Dedifferentiated amniotic fluid mesenchymal stem cell (primary cell): ENCODE measurements at regions not wholly inside any gene's neighbourhood (a gene's known extent, or its start where the extent isn't known, plus 50 kb on each side); places are given as distances from the start of the nearest gene placed in this dataset.

Experiments
- DNase-seq: peaks from one replicate; pipeline ENCODE4 v3.0.0-alpha.2; 2016; ENCODE audit errors: extremely low spot score

DNA sequence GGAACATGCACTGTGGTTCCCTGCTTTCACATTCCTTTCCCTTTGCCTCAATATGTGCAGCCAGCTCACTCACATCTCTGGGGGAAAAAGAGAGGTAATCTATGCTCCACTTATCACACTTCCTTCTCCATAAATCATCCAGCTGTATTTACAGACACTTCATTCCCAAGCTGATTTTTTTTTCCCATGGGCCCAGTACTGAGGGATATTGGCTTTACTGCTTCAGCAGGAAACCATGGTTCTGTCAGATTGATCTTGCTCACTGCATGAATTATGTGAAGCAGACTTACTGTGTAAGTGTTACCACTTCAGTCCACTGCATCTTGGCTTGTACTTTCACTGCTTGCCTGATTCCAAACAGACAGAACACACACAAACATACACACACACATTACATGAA, 555.6 kb downstream of the CCER1 start:
- no peak for DNase-seq

DNA sequence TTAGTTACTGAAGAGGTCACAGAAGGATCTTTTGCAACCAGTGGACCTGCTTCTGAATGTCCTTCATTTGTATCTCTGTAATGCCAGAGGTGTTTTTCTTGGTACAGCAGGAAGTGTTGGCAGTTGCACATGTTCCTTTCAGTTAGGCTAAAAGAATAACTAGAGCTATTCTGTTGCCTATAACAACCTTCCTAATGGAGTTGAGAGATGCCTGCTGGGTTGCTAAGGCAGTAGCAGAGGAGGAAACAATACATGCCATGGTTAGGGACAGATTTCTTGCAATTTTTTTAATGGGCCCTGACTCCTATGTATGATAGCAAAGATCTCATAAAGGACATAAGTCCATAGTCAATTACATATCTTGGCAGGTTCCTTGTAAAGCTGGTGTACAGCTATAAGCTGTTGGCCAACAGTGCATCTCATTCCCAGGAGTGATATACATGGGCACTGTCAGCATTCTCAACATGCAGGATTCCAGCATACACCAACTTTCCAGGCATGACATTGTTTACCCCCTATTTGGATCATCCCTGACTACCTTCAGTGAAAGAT, 556.6 kb downstream of the CCER1 start:
- no peak for DNase-seq

DNA sequence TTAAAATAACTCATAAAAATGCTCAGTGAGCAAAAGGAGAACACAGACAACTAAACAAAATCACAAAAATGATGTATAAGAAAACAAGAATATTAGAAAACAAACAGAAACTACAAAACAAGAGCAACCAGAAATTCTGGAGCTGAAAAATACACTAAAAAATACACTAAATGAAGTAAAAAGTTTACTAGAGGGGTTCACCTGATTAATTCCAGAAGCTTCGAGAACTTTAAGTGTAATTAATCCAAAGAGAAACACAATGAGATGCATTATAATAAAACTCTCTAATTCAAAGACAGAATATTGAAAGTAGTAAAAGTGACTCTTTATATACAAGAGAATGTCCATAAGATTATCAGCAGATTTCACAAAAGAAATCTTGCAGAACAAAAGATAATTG, 558.4 kb downstream of the CCER1 start:
- no peak for DNase-seq

DNA sequence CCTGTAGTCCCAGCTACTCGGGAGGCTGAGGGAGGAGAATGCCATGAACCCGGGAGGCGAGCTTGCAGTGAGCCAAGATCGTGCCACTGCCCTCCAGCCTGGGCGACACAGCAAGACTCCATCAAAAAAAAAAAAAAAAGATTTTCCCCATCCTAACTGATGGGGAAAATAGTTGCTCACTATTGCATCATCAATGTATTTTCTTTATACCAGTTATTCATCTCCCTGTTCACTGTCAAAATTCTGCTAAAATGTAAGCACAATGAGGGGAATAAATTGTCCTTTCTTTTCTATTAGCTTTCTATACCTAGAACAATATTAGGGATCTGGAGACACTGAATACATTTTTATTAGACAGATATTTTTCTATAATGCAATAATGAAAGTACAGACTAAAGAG, 561.3 kb downstream of the CCER1 start:
- DNase-seq = no peak

DNA sequence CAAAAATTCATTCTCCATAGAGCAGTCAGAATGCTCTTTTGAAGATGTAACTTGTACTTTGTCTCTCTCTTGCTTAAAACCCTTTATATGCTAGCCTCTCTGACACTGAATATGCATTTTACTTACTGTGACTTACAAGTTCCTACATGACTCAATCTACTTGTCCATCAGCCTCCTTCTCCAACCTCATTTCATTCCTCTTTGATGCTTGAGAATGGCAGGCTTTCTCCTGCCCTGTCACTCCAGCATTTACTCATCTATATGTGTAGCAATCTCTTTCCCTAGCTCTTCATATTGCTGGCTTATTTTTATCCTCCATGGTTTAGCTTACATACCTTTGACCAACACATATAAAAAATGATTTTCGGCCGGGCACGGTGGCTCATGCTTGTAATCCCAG, 561.9 kb downstream of the CCER1 start:
- DNase-seq = no peak

DNA sequence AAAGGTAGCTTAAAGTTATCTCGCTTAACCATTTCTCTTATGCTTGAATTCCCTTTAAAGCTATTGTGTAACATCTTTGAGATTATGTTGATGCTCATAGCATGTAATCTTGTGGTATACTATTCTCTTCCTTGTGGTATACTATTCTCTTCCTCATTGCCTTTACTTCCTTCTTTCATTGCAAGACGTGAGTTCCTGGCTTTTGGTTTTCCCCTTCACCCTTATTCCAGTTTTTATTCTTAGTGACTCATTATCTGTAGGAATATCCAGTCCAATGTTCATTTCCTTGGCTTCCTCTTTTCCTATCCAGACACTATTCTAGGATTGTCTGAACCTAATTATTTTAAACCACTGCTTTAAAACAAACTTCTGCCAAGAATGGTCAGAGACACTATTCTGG, 564.0 kb downstream of the CCER1 start:
- DNase-seq = no peak

DNA sequence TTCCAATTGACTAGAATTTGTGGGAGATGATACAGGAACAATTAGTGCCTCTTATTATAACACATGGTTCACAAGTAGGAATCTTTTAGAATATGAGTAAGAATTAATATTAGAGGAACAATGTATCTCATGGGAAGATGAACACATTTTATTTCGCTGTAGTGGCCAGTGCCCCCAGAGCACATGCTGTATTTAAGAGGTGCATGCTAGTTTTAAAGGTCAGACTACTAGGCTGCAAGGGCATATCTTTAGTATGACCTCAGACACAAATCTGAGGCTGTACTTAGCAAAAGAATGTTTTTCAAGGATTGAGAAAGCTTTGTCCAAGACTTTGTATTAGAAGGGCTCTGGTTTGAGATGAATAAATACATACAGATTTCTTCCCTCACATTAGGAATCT, 586.9 kb downstream of the CCER1 start:
- DNase-seq = no peak

DNA sequence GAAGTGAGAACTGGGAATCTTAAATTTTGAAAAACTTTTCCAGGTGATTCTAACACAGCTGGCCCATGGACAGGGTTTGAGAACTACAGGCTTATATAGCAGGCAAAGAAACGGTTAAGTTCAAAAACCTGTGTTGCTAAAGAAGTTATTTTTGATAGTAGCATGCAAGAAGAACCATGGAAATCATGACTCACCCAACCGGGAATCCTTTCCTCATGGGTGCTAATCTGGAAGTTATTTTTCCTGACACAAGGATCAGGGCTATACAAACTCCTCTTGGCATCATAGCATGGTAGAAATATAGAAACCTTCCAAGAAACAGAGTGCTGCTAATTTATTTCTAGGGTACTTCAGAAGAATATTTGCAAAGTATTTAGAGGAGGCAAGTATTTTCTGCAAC, 588.7 kb downstream of the CCER1 start:
- peak; percentile 43 for DNase-seq

DNA sequence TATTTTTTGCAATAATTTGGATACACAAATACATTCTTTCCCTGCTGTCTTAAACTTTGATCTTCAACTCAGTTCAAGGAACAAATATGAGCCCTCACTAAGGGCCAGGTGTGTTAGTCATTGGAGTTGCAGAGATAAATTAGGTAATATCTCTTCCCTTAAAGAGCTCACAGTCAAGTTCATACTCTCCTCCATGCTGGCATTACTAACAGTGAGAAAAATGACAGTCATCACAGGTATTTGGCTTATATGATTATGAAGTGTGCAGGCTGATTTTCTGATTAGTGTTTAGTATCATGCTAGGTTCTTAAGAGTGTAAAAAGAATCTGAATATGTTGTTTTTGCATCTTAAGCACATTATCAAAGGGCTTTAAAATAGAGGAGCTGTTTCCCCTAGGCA, 594.7 kb downstream of the CCER1 start:
- no peak for DNase-seq

DNA sequence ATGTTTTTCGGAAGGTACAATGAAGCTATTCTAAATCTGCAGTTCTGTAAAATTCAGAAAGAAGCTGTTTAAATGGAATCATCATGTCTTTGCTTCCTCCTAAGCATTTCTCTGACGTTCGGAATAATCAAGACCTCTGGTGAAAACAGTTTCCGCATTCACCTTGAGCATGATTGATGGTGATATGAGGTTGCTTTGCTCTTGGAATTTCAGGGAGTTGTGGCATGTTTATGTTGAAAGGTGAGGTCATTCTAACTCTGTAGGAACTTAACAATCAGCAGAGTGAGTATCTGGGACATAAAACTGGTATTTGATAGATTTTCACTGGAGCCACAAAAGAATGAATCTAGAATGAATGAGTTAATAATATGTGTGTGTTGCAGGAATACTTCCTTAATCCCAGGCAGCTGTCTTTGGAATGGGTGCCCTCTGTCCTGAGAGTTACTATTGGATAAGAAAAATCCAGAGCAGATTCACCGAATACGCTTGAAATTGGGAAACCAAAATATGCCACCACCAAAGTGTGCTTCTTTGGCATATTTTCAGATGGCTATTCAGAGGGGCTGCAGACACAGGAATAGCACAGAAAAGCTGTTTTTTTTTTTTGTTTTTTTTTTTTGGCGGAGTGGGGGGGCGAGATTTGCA, 599.1 kb downstream of the CCER1 start:
- DNase-seq = no peak

DNA sequence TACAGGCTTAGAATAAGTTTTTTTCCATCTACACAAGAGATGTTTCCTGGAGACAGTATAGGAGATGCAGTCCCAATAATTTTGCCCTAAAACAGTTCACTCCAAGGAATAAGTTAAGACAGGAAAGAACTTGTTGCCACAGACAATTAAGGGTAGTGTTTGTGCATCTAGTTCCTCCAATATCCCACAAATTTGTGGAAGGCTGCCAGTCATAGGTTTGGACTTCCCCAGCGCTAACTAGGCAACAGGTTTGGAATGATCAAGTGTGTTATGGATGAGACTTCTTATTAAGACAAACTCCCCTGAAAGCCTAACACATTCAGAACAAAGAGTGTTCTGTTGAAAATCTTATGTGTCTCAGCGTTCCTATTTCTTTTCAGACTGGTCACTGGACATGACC, 611.0 kb downstream of the CCER1 start:
- no peak for DNase-seq

DNA sequence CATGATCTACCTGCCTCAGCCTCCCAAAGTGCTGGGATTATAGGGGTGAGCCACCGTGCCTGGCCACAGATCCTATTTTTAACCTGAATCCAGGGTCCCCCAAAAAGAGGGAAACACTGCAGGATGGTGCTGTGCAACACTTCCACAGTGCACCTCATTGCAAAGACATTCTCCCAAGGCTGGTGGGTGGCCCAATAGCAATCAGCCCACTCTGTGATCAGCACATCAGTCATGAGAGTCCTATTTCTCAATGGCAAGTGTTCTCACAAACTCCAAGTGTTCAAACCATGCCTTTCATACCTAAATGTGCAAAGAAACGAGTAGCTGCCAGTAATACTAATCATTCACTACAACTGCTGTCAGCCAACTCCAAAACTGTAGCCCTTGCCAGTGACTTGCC, 612.9 kb downstream of the CCER1 start:
- no peak for DNase-seq

DNA sequence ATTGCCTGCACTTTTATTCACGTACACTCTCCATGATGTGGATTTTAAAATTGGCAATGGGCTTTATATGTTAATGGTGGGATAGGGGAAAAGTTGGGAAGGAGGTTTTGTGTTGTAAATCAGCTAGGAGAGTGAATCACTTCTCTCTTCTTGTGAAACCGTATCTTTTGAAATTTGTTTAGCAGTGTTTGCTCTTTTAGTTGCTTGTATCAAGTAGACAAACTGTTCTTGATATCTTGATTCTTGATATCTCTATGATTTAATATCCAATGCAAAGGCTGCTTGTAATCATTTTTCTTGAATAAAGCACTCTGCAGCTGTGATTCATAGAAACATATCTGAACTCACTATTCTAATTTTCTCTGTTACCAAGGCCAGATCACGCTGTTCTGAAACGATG, 615.1 kb downstream of the CCER1 start:
- no peak for DNase-seq

DNA sequence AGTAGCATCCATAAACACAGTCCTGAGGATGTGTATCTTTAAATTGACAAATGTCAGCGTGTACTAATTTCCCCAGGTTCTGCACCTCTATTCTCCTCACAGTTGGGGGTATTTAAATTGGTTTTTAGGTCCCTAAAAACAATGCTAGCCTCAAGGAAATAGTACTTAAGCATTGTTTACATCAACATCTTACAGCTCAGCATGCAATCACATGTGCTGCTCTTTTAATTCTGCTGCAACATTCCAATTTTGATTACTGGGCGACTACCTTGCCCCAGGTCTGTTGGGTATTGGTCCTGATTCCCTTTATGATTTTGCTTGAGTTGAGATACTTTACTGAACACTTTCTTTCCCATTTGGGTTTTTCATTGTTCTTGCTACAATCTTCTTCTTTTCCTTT, 616.6 kb downstream of the CCER1 start:
- DNase-seq = no peak

DNA sequence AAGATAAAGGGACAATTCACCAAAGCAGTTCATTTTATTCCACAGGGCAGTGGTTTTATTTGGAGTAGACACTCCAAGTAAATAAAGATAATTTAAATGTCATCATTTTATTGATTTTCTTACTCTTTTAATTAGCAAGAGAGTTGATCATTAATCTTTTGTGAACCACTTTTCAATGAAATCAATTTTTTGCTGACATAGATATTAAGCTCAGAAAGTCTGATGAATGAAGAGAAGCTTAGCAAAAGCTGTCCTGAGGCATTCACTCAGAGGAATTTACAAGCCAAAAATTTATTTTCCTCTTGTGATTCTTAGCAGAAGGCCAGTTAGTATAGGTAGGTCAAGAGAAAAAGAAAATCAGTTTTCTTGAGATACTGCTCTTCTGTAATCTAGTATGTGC, 618.0 kb downstream of the CCER1 start:
- DNase-seq = no peak

DNA sequence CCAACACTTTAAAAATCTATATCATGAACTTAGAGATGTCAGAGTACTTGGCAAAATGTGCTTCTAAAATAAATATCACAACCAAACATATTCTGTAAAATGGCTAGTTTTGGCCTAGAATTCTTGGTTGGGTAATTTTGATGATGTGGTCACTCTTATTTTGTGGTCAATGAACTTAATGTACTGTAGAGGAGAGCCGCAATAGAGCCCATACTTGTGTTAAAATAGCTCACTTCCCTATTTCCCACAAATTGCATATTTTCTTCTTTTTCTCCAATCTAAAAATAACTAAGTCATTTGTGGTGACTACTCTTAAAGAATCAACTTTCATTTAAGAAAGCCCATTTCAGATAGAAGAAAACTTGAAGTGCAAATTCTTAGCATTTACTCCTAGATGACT, 619.4 kb downstream of the CCER1 start:
- no peak for DNase-seq

DNA sequence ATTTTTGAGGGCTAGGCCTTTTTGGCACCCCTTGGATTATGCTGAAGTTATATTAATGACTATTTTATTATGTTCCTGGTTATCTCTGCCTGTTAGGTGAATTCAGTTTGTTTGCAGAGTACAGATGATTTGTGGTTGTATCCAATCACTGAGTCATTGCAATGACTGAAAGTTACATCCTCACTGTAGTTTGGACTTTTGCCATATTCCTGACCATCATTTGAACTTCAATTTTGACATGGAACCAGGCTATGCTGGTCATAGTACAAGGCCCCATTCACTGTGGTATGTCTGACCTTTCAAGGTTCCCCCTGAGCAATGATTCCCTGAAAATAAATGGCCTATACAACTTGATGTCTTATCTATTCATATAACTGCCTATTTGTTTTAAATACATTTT, 621.0 kb downstream of the CCER1 start:
- DNase-seq = no peak

DNA sequence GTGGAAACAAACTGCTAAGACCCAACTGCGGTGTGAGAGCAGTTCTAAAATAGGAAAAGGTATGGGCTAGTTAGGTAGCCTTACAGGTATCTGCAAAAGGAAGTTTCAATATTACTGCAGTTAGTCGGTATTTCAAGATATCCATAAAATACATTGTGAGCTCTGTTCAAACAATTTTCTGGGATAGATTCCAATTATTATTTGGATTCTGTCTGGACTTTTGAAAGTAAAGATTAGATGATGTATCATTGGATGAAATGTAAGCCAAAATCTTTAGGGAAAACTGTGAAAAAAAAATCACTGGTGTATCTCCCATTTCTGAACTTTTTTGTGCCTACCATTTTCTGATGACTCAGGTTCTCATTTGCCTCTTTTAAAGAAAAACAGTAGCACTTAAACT, 621.6 kb downstream of the CCER1 start:
- DNase-seq = no peak

DNA sequence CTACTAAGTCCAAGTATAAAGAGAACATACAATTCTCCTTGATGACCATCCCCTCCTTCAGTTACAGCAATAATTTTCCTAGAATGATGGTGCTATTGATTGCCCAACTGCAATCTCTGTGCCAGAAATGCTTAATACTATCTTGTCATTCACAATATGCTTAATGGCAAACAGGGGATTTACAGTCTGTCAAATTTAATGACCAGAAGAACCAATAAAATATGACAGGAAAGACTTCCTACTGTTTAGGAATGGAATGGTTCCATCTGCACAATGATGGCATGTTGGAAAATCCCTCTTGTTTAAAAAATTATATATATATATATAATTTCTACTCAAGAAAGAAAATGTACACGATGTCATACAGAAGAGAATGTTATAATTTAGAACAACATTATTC, 623.2 kb downstream of the CCER1 start:
- DNase-seq = no peak

DNA sequence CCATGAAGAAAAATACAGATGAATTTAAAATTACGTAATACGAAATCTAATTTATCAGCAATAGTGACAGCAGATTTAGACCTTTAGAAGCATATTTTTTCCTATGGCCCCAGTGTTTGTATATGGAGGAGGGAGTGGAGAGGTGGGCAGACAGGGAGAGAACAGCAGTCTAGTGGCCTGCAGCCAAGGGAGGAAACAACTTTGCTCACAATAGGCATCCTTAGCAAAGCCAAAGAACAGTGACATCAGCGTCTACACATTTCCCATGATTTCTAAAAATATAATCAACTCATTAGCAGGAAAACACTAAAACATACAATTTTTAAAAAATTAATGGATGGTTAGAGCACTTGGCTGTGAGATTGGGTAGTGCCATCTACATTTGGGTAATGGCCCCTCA, 622.6 kb upstream of the ATP2B1 start:
- no peak for DNase-seq

DNA sequence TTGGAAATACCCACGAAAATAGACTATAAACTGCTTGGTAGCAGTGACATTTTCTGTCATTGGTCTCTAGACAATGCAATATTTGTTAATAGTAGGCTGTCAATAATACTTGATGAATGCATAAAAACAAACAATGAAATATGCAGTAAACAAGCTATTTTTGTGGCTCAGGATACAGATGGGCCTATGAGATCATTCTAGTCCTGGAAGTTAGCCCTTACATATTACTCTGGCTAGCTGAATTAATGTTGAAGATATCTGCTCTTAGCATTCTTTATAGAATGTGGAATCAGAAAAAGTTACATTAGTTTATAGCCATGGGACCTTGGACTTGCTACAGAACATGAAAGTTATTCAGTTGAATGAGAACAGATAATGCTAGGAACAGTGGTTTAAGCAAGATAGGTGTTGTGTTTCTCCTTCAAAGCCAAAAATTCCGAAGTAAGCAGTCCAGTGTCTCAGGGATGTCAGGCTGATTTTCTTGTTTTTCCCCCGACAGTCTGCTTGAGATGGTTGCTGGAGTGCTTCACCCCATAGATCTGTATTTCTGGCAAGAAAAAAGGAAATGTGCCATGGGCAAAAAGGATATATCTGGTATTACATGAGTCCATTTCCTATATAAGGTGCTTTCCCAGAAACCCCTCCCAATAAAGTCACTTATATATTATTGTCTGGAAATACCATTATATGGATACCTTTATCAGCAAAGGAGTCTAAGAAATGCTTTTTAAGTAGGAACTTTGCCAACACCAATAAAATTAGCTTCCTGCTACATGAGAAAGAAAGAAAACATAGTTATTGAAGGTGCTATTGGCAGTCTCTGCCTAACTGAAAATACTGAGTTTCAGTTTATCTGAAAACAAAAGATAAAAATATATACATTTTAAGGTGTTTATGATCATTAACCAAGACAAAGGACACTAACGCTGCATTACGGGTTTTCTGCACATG, 619.4 kb upstream of the ATP2B1 start:
- DNase-seq = no peak

DNA sequence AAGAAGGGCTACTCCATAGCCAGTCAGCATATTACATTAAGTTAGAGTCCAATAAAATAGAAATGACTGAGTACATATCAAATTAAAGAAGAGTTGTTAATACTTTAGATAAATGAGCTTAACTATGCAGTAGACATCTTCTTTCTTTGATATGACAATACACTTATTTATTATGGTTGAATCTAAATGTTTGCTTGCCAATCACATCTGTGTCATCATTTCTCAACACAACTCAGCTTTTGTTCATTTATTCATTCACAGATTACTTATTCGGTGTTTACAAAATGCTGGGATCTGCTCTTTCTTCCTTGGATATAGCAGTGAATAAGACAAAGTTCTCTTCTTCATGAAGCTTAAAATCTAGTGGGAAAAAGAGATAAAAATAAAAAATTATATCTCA, 614.6 kb upstream of the ATP2B1 start:
- DNase-seq = no peak

DNA sequence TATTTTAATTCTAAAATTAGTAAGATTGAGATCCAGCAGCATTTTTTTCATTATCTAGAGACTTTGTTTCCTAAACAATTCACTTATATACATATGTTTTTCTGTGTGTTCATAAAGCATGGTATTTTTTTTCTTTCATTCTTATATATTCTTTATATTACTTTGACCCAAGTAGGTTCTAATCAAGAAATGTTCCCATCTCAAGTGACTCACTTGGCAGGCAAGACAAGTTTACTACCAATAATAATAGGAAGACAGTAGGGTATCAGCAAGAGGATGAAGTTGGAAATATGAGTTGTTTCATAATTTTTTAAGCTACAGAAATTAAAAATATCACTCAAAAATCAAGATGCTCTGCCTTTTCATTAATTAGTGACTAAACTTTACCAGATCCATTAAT, 613.4 kb upstream of the ATP2B1 start:
- no peak for DNase-seq
